Left ventricle myocardium superior (tissue), 1 donor: ENCODE measurements at regions not wholly inside any gene's neighbourhood (a gene's known extent, or its start where the extent isn't known, plus 50 kb on each side); places are given as distances from the start of the nearest gene placed in this dataset.

Experiments used
- ATAC-seq: fragments of 200-7000 bp; cut with Tn5 transposase; one replicate; pipeline ENCODE4 v1.9.1; 2020; ENCODE audit warnings: mild to moderate bottlenecking, moderate library complexity
- DNase-seq: peaks from one replicate; pipeline ENCODE4 v3.0.0-alpha.2; 2020
- intact Hi-C: fragments of 100-400 bp; cut with micrococcal nuclease; formaldehyde crosslinking; loops from one replicate; pipeline ENCODE4 v1.11.0; 2022
- donor health status: DM: no; HTN: yes; CAD: no; lungs with severe emphysema.

GRCh38 chr6:105890521-105891244, 195.5 kb upstream of the PRDM1 start:
- DNase-seq (no peak), ATAC-seq (no peak)
- intact Hi-C loops = no loop called here

DNA sequence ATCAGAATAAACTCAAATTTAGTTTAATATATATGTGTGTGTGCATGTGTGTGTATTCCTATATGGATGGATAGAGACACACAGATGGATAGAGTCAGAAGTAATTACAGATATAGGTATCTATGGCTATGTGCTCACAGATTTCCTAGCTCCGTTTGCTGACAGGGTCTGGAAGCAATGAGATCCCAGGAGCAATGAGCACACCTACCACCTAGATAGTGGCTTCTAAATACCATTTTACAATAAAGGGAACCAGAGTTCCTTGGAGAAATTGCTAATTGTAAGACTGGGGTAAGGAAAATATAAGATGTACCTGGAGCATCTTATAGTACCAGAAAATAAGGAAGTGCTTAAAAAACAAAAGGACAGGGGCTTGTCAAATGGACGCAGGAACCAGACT, 196.2 kb upstream of the PRDM1 start:
- DNase-seq (no peak), ATAC-seq (no peak)
- intact Hi-C loops = no loop called here

- DNase-seq (no peak), ATAC-seq (no peak)
- intact Hi-C loops = no loop called here
Measured at GRCh38 chr6:105886814-105887544, 199.2 kb upstream of the PRDM1 start.

DNA sequence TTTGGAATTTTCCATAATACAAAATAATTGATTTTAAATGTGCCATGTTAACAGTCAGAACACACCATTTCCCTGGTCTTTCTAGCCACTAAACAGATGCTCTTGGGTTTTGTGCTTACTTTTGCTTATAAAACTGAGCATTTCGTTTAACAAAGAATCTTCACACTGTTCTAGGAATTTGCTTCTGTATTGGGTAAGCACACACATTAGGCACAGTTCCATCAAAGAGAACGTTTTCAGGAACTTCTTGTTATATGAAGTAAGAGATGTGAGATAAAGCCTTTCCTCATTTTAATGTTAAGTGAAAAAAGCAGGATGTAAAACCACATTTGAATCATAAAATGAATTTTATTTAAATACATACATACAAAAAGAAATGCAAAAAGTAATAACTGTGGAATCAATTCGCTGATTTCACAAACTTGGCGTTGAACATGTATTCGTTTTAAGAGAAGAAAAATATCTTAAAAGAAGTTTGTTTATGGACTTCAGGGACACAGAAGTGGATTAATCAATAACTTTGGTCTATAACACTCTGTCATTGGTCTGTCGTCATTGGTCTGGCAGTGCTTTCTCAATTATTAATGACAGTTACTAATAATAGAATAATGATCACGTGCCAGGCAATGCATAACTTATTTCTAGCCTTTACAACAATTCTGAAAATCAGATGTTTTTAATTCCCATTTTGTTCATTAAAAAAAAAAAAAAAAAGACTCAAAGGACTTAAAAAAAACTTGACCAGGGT, 199.9 kb upstream of the PRDM1 start:
- no peak for DNase-seq
- intact Hi-C loops = no loop called here
- peak; percentile 19 for ATAC-seq

GRCh38 chr6:105884426-105884825, 201.7 kb upstream of the PRDM1 start:
- no peak for DNase-seq
- peak; percentile 63 for ATAC-seq
- intact Hi-C loops = no loop called here

DNA sequence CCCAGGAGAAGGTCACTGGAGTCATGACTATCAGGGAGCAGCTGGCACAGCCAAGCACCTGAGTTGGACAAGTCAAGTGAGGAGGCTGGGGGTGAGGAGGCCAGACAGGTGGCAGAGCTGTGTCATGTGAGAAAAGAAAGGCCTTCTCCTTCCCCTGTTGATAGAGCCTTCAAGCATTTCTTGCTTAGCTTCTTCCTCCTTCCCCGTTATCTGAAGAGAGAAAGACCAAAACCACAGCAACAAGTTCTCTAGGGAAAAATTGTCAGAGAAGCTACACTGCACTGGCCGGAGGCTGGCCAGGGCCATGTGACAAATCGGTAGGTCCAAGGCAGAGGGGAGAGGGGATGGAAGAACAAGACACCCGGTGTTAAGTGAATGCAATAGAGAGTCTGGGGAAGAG, 202.1 kb upstream of the PRDM1 start:
- DNase-seq = no peak
- intact Hi-C loops = no loop called here
- no peak for ATAC-seq

DNA sequence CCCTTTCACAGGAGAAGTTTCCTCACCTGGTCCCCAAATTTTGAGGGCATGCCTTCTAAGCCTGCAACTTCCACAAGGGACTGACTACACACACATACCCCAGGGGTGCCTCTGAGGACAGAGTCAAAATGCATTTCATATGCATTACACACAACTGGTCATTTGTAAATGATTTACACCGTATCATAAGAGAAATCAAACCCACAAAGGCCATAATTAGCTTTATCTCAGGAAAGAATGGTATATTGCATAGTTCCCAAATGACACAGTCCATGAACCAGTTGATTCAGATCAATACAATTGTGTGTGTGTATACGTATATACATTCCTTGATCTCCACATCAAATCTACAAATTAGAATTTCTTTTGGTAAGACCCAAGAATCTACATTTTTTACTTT, 203.3 kb upstream of the PRDM1 start:
- intact Hi-C loops = no loop called here

GRCh38 chr6:105882121-105882803, 203.9 kb upstream of the PRDM1 start:
- ATAC-seq (peak; percentile 44), DNase-seq (no peak)
- intact Hi-C loops = no loop called here

More for the DNA sequence above, 203.3 kb upstream of the PRDM1 start:
- ATAC-seq = no peak
- DNase-seq = no peak

DNA sequence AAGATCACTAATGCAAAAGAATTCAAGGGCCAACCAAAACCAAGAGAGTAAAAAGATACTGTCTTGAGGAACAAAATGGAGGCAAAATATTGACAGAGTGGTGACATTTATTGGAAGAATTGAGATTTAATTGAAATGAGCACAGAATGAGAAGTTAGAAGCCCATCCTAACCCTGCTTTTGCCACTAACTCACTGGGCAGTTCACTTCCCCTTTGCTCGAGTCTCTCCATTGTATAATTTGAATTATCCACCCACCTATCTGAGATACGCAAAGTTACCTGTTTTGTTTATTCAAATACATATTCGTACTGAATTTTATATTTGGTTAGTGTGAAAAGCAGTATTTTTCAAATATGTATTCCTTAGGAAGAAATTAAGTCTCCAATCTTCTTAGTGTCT, 204.5 kb upstream of the PRDM1 start:
- intact Hi-C loops = no loop called here
- ATAC-seq (no peak), DNase-seq (no peak)

GRCh38 chr6:105880030-105880492, 206.1 kb upstream of the PRDM1 start:
- no peak for DNase-seq
- peak; percentile 68 for ATAC-seq
- intact Hi-C loops = no loop called here

DNA sequence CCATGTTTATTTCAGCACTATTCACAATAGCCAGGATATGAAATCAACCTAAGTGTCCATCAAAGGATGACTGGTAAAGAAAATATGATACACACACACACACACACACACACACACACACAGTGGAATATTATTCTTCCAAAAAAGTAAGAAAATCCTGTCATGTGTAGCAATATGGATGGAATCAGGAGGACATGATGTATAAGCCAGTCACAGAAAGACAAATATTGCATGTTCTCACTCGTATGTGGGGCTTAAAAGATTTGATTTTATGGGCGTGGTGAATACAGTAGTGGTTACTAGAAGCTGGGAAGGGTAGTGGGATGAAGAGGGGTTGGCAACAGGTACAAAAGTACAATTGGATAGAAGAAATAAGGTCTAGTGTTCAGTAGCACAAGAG, 207.0 kb upstream of the PRDM1 start:
- intact Hi-C loops = no loop called here
- ATAC-seq (no peak), DNase-seq (no peak)

- intact Hi-C loops = no loop called here
- DNase-seq (no peak), ATAC-seq (no peak)
Measured at GRCh38 chr6:105875974-105876640, 210.0 kb upstream of the PRDM1 start.

- ATAC-seq = no peak
- DNase-seq = no peak
- intact Hi-C loops = no loop called here
Measured at GRCh38 chr6:105874835-105875626, 211.1 kb upstream of the PRDM1 start.

- no peak for DNase-seq
- intact Hi-C loops = no loop called here
- no peak for ATAC-seq
Measured at GRCh38 chr6:105873799-105874198, 212.3 kb upstream of the PRDM1 start.

GRCh38 chr6:105873211-105873704, 212.9 kb upstream of the PRDM1 start:
- no peak for ATAC-seq
- intact Hi-C loops = no loop called here
- no peak for DNase-seq

DNA sequence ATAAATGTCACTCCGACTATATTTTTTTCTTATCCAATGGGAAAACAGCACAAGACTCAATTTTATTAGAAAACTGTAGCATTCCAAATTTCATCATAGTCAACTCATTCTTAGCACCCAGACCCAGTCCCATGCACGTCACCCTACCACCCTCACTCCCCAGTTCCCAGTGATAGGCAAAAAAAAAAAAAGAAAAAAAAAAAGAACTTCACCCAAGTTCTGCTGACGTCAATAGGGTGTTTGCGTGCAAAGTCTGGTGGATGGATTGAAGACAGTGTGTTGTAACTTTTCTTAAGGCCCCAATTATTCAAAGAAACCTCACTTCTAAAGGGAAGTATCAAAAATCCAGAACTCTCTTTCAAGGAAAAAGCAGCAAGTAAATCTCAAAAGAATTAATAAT, 213.9 kb upstream of the PRDM1 start:
- no peak for DNase-seq
- intact Hi-C loops = no loop called here
- peak; percentile 48 for ATAC-seq

DNA sequence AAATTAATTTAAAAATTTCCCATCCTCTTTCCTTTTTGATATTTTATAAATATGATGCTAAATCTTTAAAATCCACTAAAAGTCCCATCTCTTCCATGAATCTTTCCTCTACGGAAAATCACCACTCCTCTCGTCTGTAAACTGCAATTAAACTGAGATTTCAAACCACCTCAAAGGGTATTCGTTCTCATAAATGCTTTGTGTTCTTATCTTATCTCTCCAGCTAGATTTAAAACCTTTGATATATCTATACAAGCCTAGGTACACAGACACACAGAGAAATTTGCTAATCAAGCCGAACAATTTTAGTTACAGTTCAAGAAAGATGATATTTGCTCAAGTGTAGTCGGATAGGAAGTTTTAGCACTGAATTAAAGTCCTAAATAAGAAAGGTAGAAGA, 214.6 kb upstream of the PRDM1 start:
- ATAC-seq (no peak), DNase-seq (no peak)
- intact Hi-C loops = no loop called here

GRCh38 chr6:105869835-105870440, 216.2 kb upstream of the PRDM1 start:
- DNase-seq = no peak
- no peak for ATAC-seq
- intact Hi-C loops = no loop called here
